CMK (cell line): ENCODE measurements at regions not wholly inside any gene's neighbourhood (a gene's known extent, or its start where the extent isn't known, plus 50 kb on each side); places are given as distances from the start of the nearest gene placed in this dataset.

ENCODE experiments used
- DNase-seq: peaks from one replicate; pipeline ENCODE4 v3.0.0-alpha.2; 2010; ENCODE audit warnings: low read depth

DNA sequence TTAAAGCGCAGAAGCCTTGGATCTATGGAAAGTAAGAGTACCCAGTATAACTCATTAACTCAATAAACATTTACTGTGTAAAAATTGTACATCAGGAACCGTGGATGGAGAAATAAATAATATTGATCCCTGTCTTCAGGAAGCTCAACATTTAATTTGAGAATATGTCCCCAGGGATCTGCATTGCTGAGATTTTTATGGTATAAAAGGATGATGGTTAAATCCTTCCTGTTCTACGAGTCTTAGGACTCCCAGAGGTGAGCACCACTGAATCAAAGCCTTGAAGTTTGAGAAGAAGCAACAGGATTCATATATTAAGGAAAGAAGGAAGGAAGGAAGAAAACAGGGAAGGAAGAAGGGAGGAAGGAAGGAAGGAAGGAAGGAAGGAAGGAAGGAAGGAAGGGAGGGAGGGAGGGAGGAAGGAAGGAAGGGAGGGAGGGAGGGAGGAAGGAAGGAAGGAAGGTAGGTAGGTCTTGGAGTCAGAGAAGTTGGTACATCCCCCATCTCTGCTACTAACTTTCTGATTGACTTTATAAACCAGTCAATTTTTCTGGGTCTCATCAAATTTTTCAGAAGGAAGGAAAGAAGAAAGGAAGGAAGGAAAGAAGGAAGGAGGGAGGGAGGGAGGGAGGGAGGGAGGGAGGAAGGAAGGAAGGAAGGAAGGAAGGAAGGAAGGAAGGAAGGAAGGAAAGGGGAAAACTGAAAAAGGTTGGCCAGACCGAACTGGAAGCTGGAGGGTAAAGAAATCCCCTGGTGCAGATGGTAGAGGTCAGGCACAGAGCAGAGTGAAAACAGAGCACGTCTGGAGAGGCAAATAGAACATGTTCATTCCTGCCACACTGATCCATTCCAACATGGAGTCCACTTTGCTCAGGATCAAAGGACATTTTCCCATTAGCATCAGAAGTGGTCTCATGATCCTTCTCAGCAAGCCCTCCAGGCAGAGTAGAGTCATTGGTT is 422.2 kb upstream of the CDH11 start:
- DNase-seq = no peak

DNA sequence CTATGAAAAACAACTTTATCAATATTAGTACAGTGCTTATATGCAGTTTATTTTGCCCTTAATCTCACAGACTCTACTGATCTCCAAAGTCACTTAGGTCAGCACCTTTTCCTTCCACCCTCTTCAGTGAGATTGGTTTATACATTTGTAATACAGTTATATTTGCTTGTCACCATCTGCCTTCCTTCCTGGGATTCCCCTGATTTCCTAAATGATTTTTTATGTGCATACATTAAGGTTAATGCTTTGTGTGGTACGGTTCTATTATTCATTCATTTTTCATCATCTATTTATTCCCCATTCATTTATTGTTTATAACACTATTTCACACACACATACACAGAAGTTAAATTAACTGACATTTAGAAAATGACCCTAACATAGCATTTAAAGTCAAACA is 419.8 kb upstream of the CDH11 start:
- no peak for DNase-seq

DNA sequence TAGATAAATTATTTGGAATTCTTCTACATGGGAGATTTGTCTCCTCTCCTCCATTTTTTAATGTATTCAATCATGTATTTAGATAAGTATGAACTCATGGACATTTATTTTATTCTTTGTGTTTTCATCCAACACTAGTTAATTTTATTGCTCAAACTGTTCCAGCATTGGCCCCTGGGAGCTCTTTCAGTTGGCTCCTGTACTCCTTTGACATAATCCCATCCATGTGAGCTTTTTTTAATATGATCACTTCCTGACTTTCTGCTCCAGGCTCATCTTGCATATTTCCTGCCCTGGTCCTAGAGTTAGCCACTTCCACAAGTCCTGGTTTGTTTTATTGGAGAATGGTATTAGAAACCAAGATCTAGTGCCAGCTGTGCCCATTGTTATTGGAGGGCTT is 419.0 kb upstream of the CDH11 start:
- DNase-seq = no peak

DNA sequence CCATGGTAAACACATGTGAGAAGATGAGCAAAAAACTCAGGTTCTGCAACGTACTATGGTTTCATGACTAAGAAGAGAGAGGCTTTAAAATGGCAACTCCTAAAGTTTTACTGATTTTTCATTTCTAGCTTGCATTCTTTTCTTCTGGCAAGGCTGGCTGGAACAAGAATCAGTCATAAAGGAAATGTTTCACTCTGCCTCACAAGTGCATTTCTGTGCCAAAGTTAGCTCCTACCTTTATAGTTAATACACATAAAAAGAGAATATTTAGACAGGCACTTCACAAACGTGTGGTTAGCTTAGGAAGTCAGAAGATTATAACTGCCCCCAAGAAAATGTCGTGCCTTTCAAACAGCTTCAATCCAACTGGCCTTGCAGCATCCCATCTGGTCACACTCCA is 417.1 kb upstream of the CDH11 start:
- DNase-seq = no peak

DNA sequence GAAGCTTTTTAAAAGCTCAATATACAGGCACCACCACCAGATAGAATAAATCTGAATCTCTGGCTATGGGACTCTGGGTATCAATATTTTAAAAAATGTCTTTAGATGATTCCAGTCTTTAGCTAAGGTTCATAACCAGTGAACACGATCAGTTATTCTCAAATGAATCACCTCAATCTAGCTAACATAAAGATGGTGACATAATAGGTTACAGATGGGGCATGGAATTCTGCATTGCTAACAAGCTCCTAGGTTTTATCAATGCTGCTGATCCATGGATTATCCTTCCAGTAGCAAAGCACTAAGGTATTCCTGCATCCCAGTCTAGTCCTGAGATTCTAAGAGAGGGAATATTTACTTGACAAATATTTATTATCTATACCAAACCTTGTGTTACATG is 415.5 kb upstream of the CDH11 start:
- no peak for DNase-seq

DNA sequence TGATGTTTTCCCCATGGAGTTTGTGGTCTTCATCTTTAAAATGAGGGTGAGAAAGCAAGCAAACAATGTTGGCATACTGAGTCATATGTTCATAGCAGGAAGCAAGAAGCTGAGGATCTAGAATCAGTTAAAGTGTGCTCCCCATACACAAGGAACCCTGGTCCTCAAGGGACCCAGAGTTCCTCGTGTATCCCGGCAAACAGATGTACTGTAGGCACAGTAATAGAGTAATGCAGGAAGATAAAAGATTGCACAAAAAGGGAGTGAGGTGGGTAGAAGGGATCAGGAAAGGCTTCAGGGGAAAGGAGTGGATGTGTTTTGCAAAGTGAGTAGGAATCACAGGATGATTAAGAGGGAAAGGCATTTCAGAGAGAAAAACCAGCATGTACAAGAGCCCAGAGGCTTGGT is 412.3 kb upstream of the CDH11 start:
- no peak for DNase-seq

DNA sequence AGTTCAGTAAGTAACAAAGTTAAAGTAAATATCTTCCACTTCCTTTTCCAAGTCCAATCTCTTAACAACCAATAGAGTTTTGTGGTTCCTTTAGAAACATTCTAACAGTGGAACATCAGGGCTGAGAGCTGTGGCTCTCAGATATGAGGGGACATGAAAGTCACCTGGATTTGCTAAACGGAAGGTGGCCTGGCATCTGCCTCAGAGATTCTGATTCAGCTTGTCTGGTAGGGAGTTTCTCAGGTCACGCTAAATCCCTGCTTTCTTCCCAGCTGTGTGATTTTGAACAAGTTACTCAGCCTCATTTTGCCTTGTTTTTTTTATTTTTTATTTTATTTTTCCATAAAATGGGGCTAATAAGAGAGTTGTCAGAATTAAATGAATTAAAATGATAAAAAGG is 411.0 kb upstream of the CDH11 start:
- no peak for DNase-seq

DNA sequence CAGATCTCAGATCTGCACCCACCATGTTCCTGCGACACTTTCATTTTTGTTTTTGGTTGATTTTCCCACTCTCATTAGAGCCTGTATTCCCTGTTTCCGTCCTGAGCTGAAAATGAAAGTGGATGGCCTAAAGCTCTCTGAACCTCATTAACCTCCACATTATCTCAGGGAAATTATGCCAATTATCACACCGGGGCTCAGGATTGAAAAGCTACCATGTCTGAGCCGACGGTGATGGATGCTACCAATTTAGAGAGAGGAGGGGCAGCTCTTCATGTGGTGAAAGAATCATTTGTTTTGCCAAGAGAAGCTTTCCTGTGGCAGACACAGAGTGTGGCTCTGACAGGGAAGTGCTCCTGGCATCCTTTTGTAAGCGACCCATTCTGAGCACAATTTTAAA is 410.4 kb upstream of the CDH11 start:
- no peak for DNase-seq

DNA sequence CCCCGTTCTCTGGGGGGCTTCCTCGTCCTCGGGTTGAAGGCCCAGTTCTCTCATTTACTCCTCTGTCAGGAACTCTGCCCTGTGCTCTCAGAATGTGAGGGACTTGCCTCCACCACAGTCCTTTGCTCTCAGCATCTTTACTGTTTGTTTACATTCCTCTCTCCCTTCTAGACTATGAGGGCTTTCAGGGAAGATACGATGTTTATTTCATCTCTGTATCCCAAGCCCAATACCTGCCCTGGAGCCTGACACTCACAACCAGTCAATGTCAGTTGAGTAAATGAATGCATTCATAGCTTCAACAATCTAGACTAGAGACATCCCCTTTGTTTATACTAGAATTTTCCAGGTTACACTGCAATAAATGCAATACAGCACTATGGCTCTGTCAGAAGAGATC is 409.6 kb upstream of the CDH11 start:
- no peak for DNase-seq

DNA sequence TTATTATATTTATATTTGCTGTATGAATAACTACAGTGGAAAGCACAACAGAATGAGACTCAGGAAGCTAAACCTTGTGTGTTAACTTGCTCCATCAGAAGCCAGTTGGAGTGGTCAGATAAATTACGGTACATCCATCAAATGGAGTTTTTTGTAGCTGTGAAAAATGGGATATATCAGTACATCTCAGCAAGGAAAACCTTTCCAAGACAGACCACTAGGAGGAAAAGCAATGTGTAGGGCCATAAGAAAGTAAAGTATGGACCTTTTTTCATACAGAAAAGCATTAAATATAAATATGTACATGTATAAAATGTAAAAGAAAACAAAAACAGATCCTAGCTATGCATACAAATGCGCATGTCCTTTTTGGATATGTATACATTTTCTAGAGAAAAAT is 403.8 kb upstream of the CDH11 start:
- no peak for DNase-seq

DNA sequence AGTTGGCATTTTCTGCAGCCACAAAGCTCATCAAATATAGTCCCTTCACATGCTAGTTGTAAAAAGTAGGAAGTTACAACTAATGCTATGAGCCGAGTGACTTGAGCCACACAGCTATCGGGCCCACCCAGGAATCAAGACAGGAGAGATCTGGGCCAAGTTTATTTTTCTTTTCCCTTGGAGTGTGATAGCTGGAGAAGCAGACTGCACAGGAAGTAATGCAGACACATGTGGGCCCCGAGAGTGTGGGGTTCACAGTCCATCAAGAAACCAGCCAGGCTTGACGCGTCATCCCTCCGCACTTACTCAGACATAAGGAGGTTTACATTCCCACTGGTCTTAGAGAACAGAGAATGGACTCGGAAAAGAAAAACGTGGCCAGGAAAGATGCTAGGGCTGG is 403.1 kb upstream of the CDH11 start:
- DNase-seq = peak; percentile 45

DNA sequence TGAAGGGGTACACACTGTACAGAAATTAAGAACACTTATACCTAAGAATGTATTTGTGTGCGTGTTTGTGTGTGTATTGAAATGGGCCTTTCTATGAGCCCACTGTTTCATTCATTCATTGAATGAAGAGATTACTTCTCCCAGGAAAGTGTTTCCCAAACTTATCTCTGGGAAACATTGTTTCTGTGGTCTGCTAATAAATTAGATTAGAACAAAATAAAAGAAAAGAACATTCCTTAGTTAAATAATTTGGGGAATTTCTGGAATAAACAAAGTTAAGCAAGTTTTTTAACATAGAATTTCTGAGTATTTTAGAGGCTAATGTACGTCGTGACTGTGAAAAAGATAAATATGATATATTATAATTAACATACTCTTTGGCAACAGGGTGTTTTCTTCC is 402.4 kb upstream of the CDH11 start:
- no peak for DNase-seq

DNA sequence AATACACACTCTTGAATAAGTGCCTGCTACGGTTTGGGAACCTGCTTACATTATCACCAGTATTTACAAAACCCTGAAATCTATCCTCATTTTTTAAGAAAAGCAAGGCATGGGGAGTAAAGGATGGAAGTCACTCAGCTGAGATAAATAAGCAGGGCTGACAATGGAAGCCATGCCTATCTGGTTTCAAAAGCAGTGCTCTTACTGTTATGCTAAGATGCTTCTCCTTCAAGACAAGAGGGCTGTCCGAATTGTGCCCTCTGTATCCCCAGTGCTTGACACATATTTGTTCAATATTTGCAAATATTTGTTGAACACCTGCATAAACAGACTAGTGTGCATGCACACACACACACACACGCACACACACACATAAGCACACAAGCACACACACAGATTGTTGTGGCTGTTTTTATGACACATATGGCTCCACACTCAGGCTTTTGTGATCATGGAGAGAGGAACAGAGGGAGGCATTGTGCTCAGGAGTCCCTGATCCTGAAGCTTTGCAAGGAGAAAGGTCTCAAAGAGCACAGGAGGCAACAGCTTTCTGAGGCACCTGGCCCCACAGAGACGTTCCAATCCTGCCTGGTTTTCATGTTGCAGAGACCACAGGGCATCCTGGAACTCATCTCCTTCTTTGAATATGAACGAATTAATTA is 401.6 kb upstream of the CDH11 start:
- no peak for DNase-seq

DNA sequence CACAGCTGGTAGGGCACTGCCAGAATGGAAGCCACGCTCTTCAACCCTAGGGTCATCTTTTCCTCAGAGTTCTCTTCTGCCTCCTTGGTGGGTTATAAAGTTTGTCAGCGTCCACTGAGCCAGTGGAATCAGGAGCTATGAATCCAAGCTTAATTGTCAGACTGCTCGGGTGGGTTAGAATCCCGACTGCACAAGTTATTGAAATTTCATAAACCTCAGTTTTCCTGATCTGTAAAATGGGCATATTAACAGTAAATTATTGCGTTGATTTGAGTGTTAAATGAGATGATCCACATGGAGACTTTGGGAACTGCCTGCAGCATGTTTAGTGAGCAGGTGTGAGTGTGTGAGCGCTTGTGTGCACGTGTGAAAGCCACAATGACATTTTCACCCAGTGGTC is 400.5 kb upstream of the CDH11 start:
- no peak for DNase-seq

DNA sequence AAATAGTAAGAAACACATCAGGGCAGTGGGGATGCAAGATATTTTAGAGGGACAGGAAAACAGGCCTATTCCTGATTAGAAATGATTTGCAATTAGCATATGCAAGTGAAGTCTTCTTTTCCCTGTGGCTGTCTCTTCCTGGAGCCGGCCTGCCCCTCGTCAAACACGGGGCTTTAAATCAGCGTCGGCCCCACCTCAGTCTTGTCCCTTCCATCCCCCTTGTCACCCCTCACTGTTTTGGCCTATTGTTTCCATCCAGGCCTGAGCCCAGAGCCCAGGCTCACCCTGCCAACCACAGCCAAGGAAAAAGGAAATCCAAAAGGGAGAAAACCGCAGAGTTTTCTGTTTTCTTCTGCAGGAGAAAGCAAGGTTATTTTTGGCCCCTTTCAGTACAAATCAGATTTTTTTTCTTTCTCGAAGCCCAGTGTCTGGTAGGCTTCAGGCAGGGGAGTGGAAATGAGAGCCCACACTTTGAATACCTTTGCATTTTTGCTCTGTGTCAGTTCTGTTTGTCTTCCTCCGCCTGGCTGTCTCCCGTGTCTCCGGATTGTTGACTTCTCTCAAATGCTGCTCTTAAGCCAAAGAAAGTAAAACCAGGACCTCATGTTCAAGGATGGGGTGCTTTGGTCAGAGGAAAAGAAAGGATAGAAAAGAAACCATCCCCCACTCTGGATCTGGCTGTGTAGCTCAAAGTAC is 399.9 kb upstream of the CDH11 start:
- no peak for DNase-seq

DNA sequence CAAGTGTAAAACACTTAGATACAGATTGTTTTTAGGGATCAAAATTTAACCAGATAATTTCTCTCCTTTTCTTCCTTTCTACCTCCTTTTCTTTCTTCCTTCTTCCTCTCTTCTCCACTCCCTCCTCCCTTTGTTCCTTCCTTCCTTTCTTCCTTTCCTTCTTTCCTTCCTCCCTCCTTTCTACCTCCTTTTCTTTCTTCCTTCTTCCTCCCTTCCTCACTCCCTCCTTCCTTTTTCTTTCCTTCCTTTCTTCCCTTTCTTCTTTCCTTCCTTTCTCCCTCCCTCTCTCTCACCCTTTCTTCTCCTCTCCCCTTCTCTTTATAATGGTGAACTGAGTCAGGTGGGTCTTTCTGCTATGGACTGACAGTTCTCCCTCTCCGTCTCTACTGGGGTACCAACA is 397.5 kb upstream of the CDH11 start:
- no peak for DNase-seq

DNA sequence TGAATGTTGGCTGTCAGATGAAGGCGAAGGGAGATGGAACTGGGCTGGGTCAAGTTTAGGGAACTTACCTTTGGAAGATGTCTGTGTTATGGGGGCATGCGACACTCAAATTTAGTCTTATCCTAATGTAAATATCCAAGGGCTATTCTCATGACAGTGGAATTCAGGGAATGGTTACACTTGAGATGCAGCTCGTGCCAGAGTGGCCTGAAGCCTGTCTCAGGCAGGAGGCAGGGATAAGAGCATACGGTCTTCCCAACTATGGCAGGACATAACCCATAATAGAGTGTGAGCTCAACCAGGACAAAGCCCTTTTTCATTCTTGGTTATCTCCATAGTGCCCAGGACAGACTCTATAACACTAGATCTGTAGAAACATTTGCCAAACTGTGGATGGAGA is 393.3 kb upstream of the CDH11 start:
- no peak for DNase-seq

DNA sequence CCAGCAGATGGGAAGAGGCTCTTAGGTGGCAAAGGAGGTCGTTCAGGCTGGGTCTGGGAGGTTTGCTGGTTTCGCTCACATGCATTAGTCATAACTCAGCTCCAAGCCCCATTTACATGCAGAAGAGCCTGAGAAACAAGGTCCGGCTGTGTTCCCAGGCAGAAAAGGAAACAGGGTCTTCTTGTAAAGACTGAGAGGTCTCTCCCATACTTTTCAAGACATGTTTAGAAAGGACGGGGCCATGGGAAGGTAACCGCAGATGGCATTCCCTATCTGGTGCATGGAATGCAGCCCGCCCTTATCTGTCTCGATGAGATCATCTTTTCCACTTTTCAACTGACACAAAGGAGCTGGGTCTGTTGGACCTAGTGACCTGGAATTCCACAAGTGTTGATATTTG is 389.0 kb upstream of the CDH11 start:
- no peak for DNase-seq

DNA sequence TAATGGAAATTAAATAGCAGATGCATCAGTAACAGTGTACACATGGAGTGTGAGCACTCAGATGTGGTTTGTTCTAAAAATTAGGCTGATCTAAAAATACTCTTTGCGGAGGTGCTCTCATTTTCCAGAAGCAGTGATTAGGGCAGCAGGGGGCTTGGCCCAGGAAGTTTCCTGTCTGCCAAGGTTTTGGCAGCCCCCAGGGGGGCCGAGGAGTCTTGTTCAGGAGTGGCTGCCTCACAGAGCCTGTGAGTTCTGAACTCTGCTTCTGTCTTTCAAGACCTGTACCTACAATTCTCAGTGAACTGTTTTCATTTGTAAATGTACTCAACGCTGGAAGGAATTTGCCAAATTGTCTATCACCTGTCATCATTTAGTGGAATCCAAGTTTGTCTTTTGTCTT is 388.4 kb upstream of the CDH11 start:
- DNase-seq = no peak

DNA sequence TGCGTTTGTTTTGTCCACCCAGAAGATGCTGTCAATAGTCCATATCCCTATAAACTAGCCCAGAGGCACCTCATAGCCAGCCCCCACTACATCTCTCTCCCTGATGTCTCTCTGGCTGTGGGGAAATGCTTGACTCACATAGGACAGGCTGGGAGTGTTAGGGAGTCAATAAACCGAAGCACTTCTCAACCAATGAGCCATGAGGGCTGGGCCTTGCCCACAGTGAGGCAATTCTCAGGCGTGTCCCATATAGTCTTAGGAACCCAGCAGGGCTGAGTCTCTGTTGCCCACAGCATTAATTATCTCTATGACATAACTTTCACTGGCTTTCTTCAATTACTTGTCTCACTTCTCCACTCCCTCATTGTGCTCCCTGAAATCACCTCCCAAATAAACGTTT is 387.3 kb upstream of the CDH11 start:
- DNase-seq = no peak

DNA sequence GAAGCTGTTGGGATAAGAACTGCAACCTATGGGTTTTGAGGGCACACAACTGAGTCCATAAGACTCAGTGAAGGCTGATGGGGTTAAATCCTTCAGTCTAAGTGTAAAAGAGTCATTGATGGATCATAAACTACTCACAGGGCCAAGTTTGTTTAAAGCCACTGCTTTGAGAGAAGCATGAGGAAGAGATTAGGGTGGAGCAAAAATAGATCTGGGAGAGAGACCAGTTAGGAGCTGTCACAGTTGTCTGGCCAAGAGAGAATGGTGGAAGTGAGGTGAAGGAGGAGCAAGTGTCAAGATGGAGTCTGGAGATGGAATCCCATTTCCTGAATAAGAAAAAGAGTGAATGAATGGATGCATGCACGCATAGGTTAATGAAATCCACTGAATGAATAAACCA is 379.1 kb upstream of the CDH11 start:
- no peak for DNase-seq

DNA sequence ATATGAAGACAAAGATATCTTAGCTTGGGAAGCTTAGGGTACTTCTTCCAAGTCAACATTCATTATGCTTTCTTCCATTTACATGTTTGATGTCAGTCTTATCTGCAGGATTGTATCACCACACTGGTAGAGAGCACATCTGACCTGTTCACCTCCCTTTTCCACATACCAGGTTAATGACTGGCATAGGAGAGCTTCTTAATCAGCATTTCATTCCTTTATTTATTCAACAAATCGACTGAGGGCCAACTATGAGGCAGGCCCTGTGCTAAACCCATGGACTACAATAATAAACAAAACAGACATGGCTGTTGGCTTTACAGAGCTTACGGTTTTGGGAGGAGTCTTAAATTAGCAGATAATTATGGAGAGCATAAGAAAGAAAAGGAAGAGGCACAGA is 378.1 kb upstream of the CDH11 start:
- DNase-seq = no peak

DNA sequence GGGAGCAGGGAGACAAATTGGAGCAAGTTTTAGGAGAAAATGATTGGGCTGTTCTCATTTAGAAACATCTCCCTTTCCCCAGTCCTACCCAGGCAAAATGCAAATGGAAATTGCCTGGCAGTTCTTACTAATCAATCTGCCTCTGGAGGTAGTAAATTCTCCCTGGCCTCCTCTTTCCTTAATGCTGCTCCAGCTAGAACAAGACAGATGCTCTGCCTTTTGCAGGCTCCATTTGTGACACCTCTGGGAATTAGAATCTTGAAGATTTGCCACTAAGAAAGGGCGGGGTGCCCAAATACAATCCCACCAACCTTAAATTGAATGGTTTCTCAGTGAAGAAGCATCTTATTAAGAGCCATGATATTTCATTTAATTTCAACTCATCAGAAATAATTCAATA is 377.7 kb upstream of the CDH11 start:
- DNase-seq = no peak
